Astrocyte of the cerebellum (primary cell): ENCODE measurements at regions not wholly inside any gene's neighbourhood (a gene's known extent, or its start where the extent isn't known, plus 50 kb on each side); places are given as distances from the start of the nearest gene placed in this dataset.

Experiments
- DNase-seq: peaks from one replicate; pipeline ENCODE4 v3.0.0-alpha.2; 2011; ENCODE audit warnings: low read depth
- H3K4me3 ChIP-seq: 2 replicates; pipeline ENCODE4 v1.5.1; 2011; ENCODE audit warnings: mild to moderate bottlenecking, low read depth, low read length, moderate library complexity
- CTCF ChIP-seq: IDR thresholded peaks from 2 replicates; pipeline ENCODE4 v1.5.1; 2012; ENCODE audit warnings: low read length, low read depth, moderate library complexity, mild to moderate bottlenecking; ENCODE audit errors: missing control alignments
- in situ Hi-C: cut with HindIII; loops from 2 replicates; pipeline ENCODE4 v1.10.0; 2017; ENCODE audit warnings: low sequenced_read_pairs

- TF ChIP-seq CTCF = no peak
- H3K4me3 ChIP-seq = no peak overlapping the region
- no peak for DNase-seq
- in situ Hi-C loops = no loop called here
Measured at GRCh38 chr4:18816228-18816895, 794.8 kb upstream of the LCORL start.

GRCh38 chr4:18815779-18816173 lies 794.2 kb upstream of the LCORL start:
- H3K4me3 ChIP-seq = no peak overlapping the region
- no peak for TF ChIP-seq CTCF
- in situ Hi-C loops = no loop called here
- no peak for DNase-seq

- in situ Hi-C loops = no loop called here
- TF ChIP-seq CTCF = no peak
- H3K4me3 ChIP-seq = no peak overlapping the region
- no peak for DNase-seq
Measured at GRCh38 chr4:18815081-18815778, 793.7 kb upstream of the LCORL start.

GRCh38 chr4:18813771-18814170 lies 792.2 kb upstream of the LCORL start:
- H3K4me3 ChIP-seq = no peak overlapping the region
- no peak for DNase-seq
- in situ Hi-C loops = no loop called here
- TF ChIP-seq CTCF = no peak

- H3K4me3 ChIP-seq = no peak overlapping the region
- in situ Hi-C loops = no loop called here
- no peak for TF ChIP-seq CTCF
- DNase-seq = no peak
Measured at GRCh38 chr4:18813055-18813454, 791.5 kb upstream of the LCORL start.

GRCh38 chr4:18803781-18804180 lies 782.2 kb upstream of the LCORL start:
- TF ChIP-seq CTCF = no peak
- H3K4me3 ChIP-seq = no peak overlapping the region
- in situ Hi-C loops = no loop called here
- DNase-seq = no peak
